NCI-H82 treated with DMSO at 0.1 percent for 48 hours (cell line): ENCODE measurements at regions not wholly inside any gene's neighbourhood (a gene's known extent, or its start where the extent isn't known, plus 50 kb on each side); places are given as distances from the start of the nearest gene placed in this dataset.

Experiments
- DNase-seq: peaks from one replicate; lab custom pipeline; 2025; ENCODE audit not compliant: unreplicated experiment; lab: John Stamatoyannopoulos, UW

DNA sequence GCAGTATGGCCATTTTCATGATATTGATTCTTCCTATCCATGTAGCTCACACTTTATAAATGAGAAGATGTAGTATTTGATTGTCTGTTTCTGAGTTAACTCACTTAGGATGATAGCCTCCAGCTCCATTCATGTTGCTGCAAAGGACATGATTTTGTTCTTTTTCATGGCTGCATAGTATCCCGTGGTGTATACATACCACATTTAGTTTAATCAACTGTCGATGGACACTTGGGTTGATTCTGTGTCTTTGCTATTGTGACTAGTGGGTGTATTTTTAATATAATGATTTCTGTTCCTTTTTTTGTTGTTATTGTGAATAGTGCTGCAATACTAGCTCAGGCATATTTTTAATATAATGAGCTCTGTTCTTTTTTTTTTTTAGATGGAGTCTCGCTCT lies 560.3 kb upstream of the ZNF608 start:
- DNase-seq = no peak

DNA sequence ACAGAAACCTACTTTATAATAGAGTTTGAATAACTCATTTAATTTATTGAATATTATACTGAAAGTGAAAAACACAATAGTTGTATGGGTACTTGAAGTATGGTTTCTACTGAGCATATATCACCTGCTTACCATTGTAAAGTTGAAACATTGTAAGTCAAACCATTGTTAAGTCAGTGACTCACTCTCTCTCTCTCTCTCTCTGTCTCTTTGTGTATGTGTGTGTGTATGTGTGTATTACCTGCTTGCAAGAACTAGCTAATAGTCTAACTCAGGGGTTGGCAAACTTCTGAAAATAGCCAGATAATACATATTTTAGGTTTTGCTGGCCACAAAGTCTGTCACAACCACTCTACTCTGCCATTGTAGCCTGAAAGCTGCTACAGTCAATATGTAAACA lies 564.3 kb upstream of the ZNF608 start:
- no peak for DNase-seq

DNA sequence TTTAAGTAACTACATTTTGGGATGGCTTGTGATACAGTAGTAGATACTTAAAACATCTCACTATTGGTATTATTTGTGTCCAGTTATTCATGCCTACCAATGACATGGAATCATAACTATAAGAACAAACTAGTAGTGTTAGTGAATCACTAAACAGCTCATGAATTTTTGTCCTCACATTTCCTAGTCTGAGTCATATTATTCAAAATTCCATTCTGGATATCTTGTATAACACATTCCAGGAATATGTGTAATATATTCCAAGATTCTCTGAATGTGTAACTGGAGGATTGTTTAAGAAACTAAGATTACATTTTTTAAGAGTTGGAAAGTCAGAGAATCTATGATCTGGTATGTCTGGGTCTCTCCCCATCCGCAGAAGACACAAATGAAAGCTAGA lies 565.3 kb upstream of the ZNF608 start:
- DNase-seq = no peak

DNA sequence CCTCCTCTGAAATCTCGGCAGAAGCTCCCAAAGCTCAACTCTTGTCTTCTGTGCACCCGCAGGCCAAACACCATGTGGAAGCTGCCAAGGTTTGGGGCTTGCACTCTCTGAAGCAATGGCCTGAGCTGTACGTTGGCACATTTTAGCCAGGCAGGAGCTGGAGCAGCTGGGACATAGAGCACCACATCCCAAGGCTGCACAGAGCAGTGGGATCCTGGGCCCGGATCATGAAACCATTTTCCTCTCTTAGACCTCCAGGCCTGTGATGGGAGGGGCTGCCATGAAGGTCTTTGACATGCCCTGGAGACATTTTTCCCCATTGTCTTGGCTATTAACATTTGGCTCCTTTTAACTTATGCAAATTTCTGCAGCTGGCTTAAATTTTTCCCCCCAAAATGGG lies 567.1 kb upstream of the ZNF608 start:
- DNase-seq = no peak

DNA sequence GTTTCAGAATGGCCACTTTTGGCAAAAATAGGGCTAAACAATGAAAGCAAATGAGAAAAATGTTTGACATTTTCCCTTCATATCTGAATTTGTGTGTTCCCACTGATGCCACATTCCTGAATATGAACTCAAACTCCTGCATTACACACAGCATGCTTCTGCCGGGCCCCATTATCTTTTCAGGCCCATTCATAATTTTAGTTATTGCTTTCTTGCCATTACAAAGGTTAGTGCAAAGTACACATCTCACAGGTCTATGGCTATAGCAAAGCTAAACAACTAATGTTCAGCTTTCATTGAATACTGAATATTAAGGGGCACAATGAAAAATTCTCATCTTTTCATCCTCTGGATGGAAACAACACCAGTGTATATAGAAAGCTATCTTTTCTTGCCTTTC lies 568.9 kb upstream of the ZNF608 start:
- DNase-seq = no peak

DNA sequence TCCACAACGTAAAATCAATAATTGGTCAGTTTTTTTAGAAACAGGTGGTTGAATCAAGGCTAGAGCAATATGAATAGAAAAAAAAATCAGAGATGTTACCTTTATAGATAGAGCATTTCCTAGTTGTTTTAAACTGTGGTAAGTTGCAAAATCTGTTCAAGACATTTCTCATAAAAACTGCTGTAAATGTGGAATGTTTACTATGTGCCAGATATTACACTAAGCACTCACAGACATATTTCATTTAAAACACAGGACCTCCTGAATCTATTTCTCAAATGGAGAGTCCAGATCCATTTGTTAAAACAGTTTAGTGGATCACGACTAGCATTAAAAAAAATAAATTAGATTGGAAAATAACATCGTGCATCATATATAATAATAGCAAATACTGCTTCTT lies 570.0 kb upstream of the ZNF608 start:
- DNase-seq = no peak

DNA sequence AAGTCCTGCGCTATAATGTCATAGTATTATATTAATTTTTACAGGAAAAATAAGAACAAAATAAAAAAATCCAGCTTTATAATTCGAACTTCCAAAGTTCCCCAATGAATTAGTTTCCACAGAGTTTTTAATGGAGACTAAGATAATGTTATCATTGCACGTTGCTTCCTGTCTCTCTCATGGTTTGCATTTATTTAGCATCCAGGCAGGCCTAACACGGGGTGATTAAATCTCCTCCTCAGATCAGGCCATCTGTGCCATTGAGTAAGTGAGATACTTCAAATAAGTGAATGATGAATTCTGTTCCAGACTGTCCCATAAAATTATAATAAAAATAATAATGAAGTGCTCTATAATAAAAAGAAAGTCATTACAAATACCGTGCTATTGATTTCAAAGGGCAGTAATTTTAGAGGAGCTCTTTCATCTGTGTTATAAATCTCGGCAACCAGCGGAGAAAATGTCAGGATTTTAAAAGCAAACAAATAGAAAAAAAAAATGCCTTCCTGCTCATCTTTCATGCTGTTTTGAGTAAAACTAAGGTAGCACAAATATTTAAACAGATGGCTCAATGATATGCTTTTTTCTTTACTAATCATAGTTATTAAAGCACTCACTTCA lies 570.6 kb upstream of the ZNF608 start:
- peak; percentile 49 for DNase-seq

DNA sequence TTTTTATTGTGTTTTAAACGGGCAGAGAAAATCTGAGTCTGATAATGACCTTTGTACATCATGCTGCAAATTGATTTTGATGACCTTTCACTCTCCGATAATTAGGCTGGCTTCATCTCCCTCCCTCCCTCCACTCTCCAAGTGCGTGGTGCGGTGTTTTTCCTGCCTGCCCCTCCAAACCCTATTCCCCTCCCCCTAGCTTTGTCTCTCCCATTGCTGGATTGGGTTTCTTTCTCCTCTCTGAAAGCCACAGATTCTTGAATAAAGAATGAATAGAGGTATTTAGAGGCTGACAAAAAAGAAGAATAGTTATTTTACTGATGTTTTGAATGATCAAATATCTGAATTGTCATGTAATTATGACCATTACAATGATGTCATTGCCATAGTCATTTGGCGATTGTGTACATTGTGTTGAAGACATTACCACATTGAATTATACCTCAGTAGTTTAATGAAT lies 571.1 kb upstream of the ZNF608 start:
- peak; percentile 24 for DNase-seq

DNA sequence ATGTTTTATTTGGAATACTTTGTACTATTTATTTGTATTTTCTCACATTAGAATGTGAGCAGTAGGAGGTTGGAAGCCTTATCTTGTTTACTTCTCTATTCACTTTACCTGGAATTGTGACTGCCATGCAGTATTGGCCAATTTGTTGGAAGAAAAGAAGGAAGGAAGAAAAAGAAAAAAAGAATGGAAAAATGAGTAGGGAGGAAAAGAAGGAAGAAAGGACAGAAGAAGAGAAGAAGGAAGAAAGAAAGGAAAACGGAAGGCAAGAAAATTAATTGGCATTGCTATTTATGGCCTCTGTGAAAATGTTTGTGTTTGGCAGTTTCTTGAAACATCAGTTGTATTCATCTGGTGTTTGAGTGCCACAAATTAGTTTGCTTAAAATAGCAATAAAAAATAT lies 575.2 kb upstream of the ZNF608 start:
- DNase-seq = no peak

DNA sequence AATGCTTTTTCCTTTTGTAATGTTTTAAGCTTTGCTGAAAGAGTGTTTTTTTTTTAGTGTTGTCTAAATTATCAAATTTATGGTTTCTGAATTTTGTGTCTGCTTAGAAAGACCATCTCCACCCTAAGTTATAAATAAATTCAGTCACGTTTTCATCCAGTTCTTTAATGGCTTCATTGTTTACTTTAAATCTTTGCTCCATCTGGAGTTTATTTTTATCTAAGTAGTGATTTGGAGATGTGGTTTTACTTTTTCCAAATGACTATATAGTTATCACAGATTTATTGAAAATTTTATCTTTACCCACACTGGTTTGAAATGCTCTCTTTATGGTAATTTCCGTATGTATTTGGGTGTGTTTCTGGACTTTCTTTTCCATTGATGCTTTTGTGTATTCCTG lies 577.2 kb upstream of the ZNF608 start:
- DNase-seq = peak; percentile 13

DNA sequence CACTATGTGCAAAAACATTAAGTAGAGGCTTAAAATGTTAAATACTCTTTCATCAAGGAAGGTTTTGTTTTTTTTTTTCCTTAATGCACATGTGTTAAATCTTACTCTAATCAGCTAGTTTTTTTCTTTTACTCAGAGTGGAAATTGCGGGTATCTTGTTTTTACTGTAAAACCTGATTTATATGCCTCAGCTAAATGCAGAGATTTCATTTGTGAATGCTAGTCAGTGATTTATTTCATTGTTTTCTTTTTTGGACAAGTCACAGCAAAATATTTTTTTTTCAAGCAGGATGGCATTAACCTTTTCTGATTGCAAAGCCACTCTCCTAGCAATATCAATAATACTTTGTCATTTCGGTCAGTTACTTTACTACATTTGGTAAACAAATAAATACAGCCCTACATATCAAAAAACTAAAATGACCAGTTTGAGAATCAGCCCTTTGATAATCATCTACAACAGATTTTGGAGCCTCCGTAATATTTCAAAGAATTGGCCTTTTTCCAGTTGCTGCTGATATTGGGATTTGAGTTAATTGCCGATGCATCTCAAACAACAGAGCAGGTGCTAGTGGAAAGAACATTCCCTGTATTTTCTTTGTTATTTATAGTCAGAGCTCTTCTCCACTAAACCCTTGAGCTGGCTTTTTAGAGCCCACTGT lies 579.2 kb upstream of the ZNF608 start:
- DNase-seq = peak; percentile 61

DNA sequence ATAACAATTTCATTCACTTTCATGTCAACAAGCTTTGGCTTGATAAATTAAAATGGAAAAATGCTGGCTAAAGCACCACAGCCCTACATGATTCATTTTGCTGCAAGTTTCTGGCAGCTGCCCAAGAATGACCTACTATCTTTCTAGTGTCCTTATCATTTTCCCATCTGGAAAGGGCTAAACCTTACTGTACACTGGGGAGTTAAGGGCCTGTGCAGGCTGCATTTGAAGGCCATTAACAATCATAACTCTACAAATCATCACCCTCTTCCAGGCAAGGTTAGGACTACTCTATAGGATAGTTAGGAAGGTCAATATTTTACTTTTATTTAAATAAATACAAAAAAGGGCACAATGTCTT lies 579.7 kb upstream of the ZNF608 start:
- DNase-seq = peak; percentile 61

DNA sequence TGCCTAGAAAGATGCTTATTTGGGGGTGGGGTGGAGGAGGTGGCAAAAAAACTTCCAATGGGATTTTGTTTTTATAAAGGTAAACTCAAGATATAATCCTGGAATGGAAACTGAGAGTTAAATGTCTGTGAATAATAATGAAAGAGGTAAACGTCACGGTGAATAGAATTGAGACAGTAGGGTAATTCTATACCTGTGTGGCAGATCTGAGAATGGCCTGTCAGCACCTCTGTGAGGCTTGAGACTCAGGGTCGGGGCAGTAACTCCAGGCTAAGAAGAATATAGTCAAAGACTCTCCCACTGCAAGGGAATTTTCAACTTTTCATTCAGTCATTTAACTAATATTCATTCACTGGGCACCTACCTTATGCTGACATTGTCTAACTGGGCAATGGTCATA lies 581.2 kb upstream of the ZNF608 start:
- no peak for DNase-seq

DNA sequence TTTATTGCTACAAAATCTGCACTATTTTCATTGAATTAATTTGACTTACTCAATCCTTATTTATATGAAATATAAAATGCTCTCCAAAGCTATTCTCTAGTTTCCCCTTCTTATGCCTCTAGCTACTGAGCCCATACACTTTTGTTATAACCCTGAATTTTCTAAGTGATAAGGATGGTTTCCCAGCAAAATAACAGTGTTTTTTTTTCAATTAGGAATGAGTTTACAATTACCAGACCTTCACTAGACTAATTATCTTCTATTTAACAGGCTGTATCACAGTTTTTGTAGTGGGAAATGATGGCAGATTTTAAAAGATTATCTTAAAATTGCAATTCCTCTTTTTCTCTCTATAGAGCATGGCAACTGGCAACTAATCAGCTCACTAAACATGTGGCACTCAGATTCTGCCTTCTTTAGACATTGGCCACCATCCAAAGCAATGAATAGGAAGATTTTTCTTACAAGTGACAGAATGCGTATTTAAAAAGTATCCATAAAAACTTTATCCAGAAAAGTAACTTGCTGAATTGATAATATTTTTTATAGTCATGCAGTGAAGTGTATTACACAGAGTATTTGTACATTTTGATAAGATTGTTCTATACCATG lies 585.7 kb upstream of the ZNF608 start:
- no peak for DNase-seq

DNA sequence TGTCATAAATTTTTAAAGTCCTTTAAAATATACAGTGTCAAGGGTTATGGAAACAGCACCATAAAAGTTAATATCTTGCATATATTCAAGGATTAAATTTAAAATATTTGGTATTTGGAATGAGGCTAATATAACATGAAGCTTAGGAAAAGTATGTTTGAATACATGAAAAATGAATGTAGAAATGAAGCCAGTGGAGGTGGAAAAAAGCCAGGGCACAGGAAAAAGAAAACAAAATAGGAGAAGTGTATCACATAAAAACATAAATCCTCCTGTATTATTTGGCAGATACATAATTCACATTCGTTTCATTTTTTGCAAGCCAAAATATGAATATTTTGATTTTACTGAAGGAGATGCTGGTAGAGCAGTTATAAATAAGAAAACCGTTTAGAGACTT lies 587.0 kb upstream of the ZNF608 start:
- DNase-seq = no peak

DNA sequence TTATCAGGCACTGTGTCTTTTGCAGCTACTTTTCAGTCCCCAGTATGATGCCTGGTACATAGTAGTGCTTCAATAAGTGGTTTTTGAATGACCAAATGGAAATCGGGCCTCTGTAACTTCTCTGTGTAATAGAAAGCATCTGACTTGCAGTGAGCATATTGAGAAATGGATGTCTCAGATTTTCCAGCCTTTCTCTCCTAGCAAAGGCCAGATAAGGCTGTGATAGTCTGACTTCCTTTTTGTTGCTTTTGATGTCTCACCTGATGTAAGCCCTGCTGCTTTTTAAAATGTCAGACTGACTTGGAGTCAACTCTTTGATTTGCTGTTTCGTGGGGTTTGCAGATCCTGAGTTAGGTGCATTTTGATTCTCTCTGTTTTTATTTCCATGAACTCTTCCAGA lies 590.0 kb upstream of the ZNF608 start:
- DNase-seq = no peak

DNA sequence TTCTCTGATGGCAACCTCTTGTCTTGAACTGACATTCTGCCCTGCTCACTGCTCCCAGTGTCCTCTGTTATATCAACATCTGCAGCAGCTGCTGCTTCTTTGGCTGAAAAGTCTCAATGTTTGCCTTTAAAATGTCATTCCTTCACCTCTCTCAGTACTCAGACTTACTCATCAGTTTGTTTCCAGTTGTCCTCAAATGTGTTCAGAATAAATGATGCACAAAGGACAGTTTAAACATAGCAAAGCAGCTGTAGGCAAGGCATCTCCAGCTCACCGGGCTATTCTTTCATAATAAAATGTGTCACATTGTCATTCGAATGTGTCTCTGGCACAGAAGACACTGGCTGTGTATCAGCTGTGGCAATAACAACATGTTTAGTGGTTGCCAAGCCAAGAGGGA lies 590.9 kb upstream of the ZNF608 start:
- no peak for DNase-seq

DNA sequence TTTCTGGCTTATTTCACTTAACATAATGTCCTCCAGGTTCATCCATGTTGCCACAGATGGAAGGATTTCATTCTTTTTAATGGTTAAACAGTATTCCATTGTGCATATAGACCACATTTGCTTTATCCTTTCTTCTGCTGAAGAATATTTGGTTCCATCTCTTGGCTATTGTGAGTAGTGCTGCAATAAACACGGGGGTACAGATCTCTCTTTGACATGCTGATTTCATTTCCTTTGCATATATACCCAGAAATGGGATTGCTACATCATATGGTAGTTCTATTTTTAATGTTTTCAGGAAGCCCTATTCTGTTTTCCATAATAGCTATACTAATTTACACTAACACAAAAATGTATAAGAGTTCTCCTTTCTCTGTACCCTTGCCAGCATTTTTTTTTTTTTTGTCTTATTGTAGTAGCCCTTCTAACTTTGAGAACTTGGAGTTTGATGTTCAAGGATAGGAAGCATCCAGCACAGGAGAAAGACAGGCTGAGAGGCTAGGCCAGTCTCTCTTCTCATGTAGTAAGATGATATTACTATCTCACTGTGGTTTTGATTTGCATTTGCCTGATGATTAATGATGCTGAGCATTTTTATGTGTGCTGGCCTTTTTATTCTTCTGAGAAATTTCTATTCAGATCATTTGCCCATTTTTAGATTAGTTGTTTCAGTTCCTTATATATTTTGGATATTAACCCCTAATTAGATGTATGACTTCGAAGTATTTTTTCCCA lies 592.2 kb upstream of the ZNF608 start:
- DNase-seq = no peak

DNA sequence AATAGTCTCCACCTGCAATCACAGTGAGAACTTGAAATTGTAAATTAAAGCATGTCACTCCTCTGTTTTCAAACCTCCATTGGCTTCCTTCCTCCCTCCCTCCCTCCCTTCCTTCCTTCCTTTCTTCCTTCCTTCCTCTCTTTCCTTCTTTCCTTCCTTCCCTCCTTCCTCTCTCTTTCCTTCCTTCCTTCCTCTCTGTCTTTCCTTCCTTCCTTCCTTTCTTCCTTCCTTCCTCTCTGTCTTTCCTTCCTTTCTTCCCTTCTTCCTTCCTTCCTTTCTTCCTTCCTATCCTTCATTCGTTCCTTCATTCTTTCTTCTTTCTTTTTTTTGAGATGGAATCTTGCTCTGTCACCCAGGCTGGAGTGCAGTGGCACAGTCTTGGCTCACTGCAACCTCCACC lies 595.0 kb upstream of the ZNF608 start:
- no peak for DNase-seq

DNA sequence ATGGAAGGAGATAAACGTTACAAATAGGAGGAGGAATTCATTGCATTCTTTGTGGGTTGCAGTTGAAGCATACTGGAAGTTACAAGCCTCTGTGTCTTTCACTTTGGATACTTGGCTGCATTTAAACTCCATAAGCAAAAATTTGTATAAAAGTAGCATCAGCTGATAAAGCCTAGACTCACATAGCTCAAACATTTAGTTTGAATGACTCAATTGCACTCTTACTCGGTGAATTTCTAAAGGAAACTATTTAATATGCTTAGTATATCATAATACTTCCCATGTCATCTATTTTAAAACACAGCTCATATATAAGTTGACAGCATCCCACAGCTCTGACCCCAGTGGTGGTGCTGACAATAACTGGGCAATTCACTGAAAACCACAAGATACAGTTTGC lies 596.6 kb upstream of the ZNF608 start:
- no peak for DNase-seq

DNA sequence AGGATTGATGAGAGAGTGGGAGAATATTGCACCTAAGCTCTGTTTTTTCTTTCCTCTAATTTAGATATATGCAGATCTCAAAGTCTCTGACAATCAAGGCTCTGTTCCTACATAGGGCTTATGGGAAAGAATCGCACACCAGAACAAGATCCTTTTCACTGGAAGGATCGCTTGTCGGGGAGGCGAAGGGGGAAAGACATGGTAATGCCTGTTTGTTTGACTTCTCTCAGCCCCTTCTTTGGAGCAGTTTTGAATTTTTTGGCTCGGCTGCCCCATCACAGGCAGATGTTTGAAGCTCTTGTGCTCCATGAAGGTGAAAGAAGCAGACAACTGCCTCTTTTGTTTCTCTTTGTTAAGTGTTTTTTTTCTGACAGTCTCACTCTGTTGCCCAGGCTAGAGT lies 599.9 kb upstream of the ZNF608 start:
- no peak for DNase-seq

DNA sequence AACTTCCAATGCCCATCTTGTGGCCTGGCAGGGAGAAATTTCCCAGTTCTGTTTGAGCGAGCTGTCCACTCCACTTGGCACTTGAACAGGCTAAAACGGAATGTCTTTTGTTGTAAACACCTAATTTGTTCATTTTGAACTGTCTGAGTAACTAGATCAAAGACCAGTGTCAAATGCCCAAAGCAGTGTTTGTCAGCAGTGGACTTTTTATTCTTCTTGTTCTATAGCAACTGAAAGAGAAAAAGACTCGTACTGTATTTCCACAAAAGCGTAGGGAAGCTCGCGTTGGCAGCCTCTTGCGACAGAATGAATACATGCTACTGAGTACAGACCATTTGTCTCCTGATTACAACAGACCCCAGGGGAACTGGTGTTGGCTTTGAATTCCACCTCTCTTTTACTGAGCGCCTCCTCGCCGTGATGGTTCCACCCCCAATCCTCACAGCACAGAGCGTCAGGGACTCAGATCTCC lies 601.8 kb upstream of the ZNF608 start:
- DNase-seq = no peak
